OCI-LY7 (cell line): ENCODE measurements at regions not wholly inside any gene's neighbourhood (a gene's known extent, or its start where the extent isn't known, plus 50 kb on each side); places are given as distances from the start of the nearest gene placed in this dataset.

Source experiments
- BruUV-seq: library from RNA; stranded (reverse); fragments of 400-500 nt; replicated peaks from 2 replicates; lab custom pipeline; 2021; lab: Mats Ljungman, UMichigan
- CTCF ChIA-PET: fragments of 300-600 bp; sonication (Branson Sonifier 250); formaldehyde crosslinking; loops from one replicate; lab custom pipeline; 2022; ENCODE audit warnings: antibody characterized with exemption; ENCODE audit not compliant: unreplicated experiment; lab: Charles Lee
- POLR2A ChIA-PET: fragments of 300-600 bp; sonication (Branson Sonifier 250); formaldehyde crosslinking; loops from one replicate; lab custom pipeline; 2022; ENCODE audit warnings: antibody characterized with exemption; lab: Charles Lee
- DNase-seq: peaks from one replicate; pipeline ENCODE4 v3.0.0-alpha.2; 2015; ENCODE audit warnings: low spot score
- H2AFZ ChIP-seq: fragments of 200-600 bp; sonication (generic), shearing (Covaris generic); 2 replicates; pipeline ENCODE4 v1.6.1; 2014; ENCODE audit warnings: mild to moderate bottlenecking, antibody characterized with exemption, low read length, moderate library complexity
- H3K27ac ChIP-seq: fragments of 200-600 bp; sonication (generic); 2 replicates; pipeline ENCODE4 v1.5.1; 2014; ENCODE audit warnings: mixed run types, low read depth, mild to moderate bottlenecking, moderate library complexity, low read length, inconsistent platforms; ENCODE audit not compliant: poor library complexity, severe bottlenecking
- H3K36me3 ChIP-seq: fragments of 200-600 bp; sonication (generic); 2 replicates; pipeline ENCODE4 v1.6.1; 2014; ENCODE audit warnings: mild to moderate bottlenecking, antibody characterized with exemption, low read length, moderate library complexity, mixed read lengths; ENCODE audit not compliant: insufficient read depth
- H3K4me1 ChIP-seq: fragments of 200-600 bp; sonication (generic); 2 replicates; pipeline ENCODE4 v1.5.1; 2014; ENCODE audit warnings: mild to moderate bottlenecking, low read length; ENCODE audit not compliant: insufficient read depth, poor library complexity, severe bottlenecking
- H3K4me2 ChIP-seq: fragments of 200-600 bp; sonication (generic); 2 replicates; pipeline ENCODE4 v1.6.1; 2014; ENCODE audit warnings: mild to moderate bottlenecking, low read length
- H3K4me3 ChIP-seq: fragments of 200-600 bp; sonication (generic); 2 replicates; pipeline ENCODE4 v1.5.1; 2014; ENCODE audit warnings: mild to moderate bottlenecking, low read depth, low read length; ENCODE audit not compliant: poor library complexity, severe bottlenecking
- H3K79me2 ChIP-seq: fragments of 200-600 bp; sonication (generic); 2 replicates; pipeline ENCODE4 v1.6.1; 2016; ENCODE audit warnings: low read depth, mild to moderate bottlenecking, low read length, moderate library complexity, mixed read lengths; ENCODE audit not compliant: insufficient read depth
- H3K9me2 ChIP-seq: fragments of 200-600 bp; sonication (generic); 2 replicates; pipeline ENCODE4 v1.6.1; 2016; ENCODE audit warnings: mild to moderate bottlenecking, low read length, mixed read lengths; ENCODE audit not compliant: insufficient read depth
- H3K9me3 ChIP-seq: fragments of 200-600 bp; sonication (generic); 2 replicates; pipeline ENCODE4 v1.6.1; 2014; ENCODE audit warnings: mild to moderate bottlenecking, mixed run types, low read length, mixed read lengths
- H4K20me1 ChIP-seq: fragments of 200-600 bp; sonication (generic); 2 replicates; pipeline ENCODE4 v1.6.1; 2014; ENCODE audit warnings: mild to moderate bottlenecking, antibody characterized with exemption, low read length, moderate library complexity, mixed read lengths; ENCODE audit not compliant: insufficient read depth
- EZH2phosphoT487 ChIP-seq: fragments of 200-600 bp; sonication (generic); IDR thresholded peaks from 2 replicates; pipeline ENCODE4 v1.6.1; 2018; ENCODE audit warnings: low read depth, borderline replicate concordance, mild to moderate bottlenecking, mixed run types, antibody characterized with exemption, low read length, moderate library complexity, mixed read lengths
- intact Hi-C: fragments of 100-400 bp; cut with micrococcal nuclease; formaldehyde crosslinking; loops from one replicate; pipeline ENCODE4 v1.10.0; 2022; ENCODE audit not compliant: unreplicated experiment
- TF ChIP-seq, protein P1 (sequence below): fragments of 200-600 bp; sonication (generic); conservative IDR thresholded peaks from 2 replicates; pipeline ENCODE4 v1.5.1; 2014; ENCODE audit warnings: mild to moderate bottlenecking, antibody characterized with exemption, low read length, moderate library complexity, mixed read lengths

DNA sequence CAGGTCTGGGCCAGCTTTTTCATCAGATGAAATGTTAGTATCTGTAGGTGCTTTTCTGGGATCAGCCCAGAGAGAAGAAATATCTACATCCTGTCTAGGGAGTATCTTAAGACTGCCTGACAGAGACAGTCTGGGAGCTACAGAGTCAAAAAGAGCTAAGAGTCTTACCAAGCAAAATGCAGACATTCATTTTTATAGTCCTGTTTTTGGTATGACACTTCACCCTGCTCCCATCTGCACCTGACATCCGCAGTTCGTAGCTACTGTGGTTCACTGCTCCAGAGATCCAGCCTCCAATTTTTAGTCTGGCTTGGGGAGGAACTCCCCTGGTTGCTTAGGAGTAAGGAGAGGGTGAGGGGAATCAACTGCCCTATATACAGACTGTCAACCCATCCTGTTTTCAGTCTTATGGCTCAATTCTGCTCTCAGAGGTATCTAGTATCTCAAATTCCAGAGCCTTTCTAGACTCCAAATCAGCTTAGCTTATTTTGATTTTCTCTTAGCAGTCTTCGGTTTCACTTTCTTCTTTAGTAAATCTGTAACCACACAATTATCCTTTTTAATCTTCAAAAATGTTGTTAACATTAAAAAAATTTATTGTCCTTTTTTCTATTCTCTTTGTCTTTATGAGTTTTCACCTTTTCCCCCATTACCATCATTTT, 97.8 kb downstream of the TMEM100 start:
- Histone ChIP-seq H3K4me3 (no peak overlapping the region), H3K27ac (no peak overlapping the region), H3K36me3 (no peaks in the 10 kb centered on the region), H2AFZ (no peak overlapping the region), H3K9me3 (no peaks in the 10 kb centered on the region), H3K9me2 (no peaks in the 10 kb centered on the region), H4K20me1 (no peaks in the 10 kb centered on the region), H3K79me2 (no peaks in the 10 kb centered on the region), H3K4me1 (no peaks in the 10 kb centered on the region), H3K4me2 (no peak overlapping the region)
- ChIA-PET POLR2A (no interaction called here), CTCF (no interaction called here)
- intact Hi-C loops: no loop called here
- no peak for TF ChIP-seq EZH2phosphoT487
- TF ChIP-seq, protein P1, sequence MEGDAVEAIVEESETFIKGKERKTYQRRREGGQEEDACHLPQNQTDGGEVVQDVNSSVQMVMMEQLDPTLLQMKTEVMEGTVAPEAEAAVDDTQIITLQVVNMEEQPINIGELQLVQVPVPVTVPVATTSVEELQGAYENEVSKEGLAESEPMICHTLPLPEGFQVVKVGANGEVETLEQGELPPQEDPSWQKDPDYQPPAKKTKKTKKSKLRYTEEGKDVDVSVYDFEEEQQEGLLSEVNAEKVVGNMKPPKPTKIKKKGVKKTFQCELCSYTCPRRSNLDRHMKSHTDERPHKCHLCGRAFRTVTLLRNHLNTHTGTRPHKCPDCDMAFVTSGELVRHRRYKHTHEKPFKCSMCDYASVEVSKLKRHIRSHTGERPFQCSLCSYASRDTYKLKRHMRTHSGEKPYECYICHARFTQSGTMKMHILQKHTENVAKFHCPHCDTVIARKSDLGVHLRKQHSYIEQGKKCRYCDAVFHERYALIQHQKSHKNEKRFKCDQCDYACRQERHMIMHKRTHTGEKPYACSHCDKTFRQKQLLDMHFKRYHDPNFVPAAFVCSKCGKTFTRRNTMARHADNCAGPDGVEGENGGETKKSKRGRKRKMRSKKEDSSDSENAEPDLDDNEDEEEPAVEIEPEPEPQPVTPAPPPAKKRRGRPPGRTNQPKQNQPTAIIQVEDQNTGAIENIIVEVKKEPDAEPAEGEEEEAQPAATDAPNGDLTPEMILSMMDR: no peak
- no peak for DNase-seq
- no TSS peak for BruUV-seq

DNA sequence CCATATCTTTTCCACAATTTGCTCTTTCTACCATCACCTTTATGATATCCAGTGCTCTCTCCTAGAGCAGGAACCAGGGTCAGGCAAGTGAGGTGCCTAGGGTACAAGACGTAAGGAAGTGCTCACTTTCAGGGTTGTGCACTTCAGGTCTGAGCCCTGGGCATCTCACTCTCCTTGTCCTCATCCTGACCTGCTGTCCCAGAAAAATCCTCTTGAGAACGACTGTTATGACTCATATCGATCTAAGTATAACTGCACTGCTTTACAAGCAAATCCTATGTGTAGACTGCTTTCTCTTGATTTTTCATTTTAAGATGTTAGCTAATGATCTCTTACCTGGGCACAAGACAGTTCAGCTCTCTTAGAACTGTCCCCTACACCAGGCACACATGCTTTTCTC, 100.1 kb downstream of the TMEM100 start:
- H3K79me2 ChIP-seq: no peaks in the 10 kb centered on the region
- H2AFZ ChIP-seq: no peak overlapping the region
- H3K9me3 ChIP-seq: no peaks in the 10 kb centered on the region
- H3K4me2 ChIP-seq: no peak overlapping the region
- TF ChIP-seq EZH2phosphoT487: no peak
- TF ChIP-seq, protein P1: no peak
- ChIA-PET POLR2A (no interaction called here), CTCF (no interaction called here)
- H4K20me1 ChIP-seq: no peaks in the 10 kb centered on the region
- H3K36me3 ChIP-seq: no peaks in the 10 kb centered on the region
- H3K9me2 ChIP-seq: no peaks in the 10 kb centered on the region
- BruUV-seq: no TSS peak
- H3K27ac ChIP-seq: no peak overlapping the region
- DNase-seq: no peak
- intact Hi-C loops: no loop called here
- no peaks in the 10 kb centered on the region for H3K4me1 ChIP-seq
- H3K4me3 ChIP-seq: no peak overlapping the region

DNA sequence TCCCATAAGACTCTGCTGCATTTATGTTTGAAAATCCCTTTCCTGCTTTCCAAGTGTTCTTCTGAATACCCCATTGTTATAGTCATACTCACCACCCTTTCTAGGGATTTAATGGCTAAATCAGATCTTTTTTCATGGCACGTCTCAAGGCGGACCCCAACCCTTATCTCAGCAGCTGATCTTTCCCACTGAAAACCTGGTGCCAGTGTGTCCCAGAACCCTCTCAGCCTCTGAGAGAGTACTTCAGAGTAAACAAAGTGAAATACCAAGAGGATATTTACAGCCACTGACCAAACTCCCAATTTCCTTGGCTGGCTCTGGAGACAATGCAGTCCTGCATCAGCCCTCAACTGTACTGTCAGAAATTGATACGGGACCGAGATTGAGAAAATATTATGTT, 101.7 kb downstream of the TMEM100 start:
- CTCF ChIA-PET: no interaction called here

More for the DNA sequence above, 101.7 kb downstream of the TMEM100 start:
- Histone ChIP-seq H3K79me2 (no peaks in the 10 kb centered on the region), H3K9me2 (no peaks in the 10 kb centered on the region), H3K4me1 (no peaks in the 10 kb centered on the region), H3K36me3 (no peaks in the 10 kb centered on the region), H3K4me3 (no peak overlapping the region), H4K20me1 (no peaks in the 10 kb centered on the region), H2AFZ (no peak overlapping the region), H3K4me2 (no peak overlapping the region), H3K27ac (no peak overlapping the region), H3K9me3 (no peaks in the 10 kb centered on the region)
- TF ChIP-seq, protein P1: no peak
- TF ChIP-seq EZH2phosphoT487: no peak
- BruUV-seq: no TSS peak
- POLR2A ChIA-PET: no interaction called here
- intact Hi-C loops: no loop called here
- DNase-seq: no peak
